GM23338 (cell line): ENCODE measurements at regions not wholly inside any gene's neighbourhood (a gene's known extent, or its start where the extent isn't known, plus 50 kb on each side); places are given as distances from the start of the nearest gene placed in this dataset.
A peak's percentile ranks its signal among the peaks of the same experiment; 100 is the strongest.

Experiments
- ATAC-seq: fragments of 200-7000 bp; cut with Tn5 transposase; 3 replicates; pipeline ENCODE4 v1.9.1; 2020
- DNase-seq: peaks from one replicate; pipeline ENCODE4 v3.0.0-alpha.2; 2015; ENCODE audit warnings: low spot score
- H2AFZ ChIP-seq: fragments of 200-600 bp; sonication (generic); 2 replicates; pipeline ENCODE4 v1.8.0; 2016; ENCODE audit warnings: antibody characterized with exemption, mild to moderate bottlenecking, moderate library complexity
- H3F3A ChIP-seq: fragments of 200-600 bp; sonication (generic); replicated peaks from 2 replicates; pipeline ENCODE4 v1.8.0; 2017; ENCODE audit warnings: antibody characterized with exemption, mixed run types, low read depth
- H3K27ac ChIP-seq: fragments of 200-600 bp; sonication (generic); 2 replicates; pipeline ENCODE4 v1.6.1; 2016; ENCODE audit warnings: low read depth
- H3K27me3 ChIP-seq: fragments of 200-600 bp; sonication (generic); 2 replicates; pipeline ENCODE4 v1.8.0; 2016; ENCODE audit warnings: mild to moderate bottlenecking, mixed run types, moderate library complexity; ENCODE audit not compliant: insufficient read depth
- H3K36me3 ChIP-seq: fragments of 200-600 bp; sonication (generic); 2 replicates; pipeline ENCODE4 v1.8.0; 2016; ENCODE audit warnings: mild to moderate bottlenecking; ENCODE audit not compliant: insufficient read depth
- H3K4me1 ChIP-seq: fragments of 200-600 bp; sonication (generic); 2 replicates; pipeline ENCODE4 v1.8.0; 2016; ENCODE audit warnings: mild to moderate bottlenecking, moderate library complexity; ENCODE audit not compliant: insufficient read depth
- H3K4me2 ChIP-seq: fragments of 200-600 bp; sonication (generic); 2 replicates; pipeline ENCODE4 v1.7.1; 2017; ENCODE audit warnings: mixed run types
- H3K4me3 ChIP-seq: fragments of 200-600 bp; sonication (generic); 2 replicates; pipeline ENCODE4 v1.6.1; 2016; ENCODE audit warnings: mixed run types
- H3K79me2 ChIP-seq: fragments of 200-600 bp; sonication (generic); replicated peaks from 2 replicates; pipeline ENCODE4 v1.8.0; 2017; ENCODE audit warnings: mild to moderate bottlenecking; ENCODE audit not compliant: insufficient read depth
- H3K9me2 ChIP-seq: fragments of 200-600 bp; sonication (generic); 2 replicates; pipeline ENCODE4 v1.8.0; 2017; ENCODE audit not compliant: insufficient read depth
- H4K20me1 ChIP-seq: fragments of 200-600 bp; sonication (generic); replicated peaks from 2 replicates; pipeline ENCODE4 v1.8.0; 2017; ENCODE audit warnings: mild to moderate bottlenecking; ENCODE audit not compliant: insufficient read depth
- H3K27ac Mint-ChIP-seq: 2 replicates; pipeline ENCODE4 v1.8.0; 2020; ENCODE audit warnings: inconsistent platforms, mild to moderate bottlenecking, moderate library complexity, mixed read lengths
- H3K27me3 Mint-ChIP-seq: 3 replicates; pipeline ENCODE4 v1.8.0; 2022; ENCODE audit warnings: low read depth, mild to moderate bottlenecking, moderate library complexity, mixed read lengths, inconsistent platforms; ENCODE audit not compliant: insufficient read depth, poor library complexity
- H3K36me3 Mint-ChIP-seq: 3 replicates; pipeline ENCODE4 v1.8.0; 2021; ENCODE audit warnings: low read depth, mild to moderate bottlenecking, inconsistent platforms, moderate library complexity, mixed read lengths
- H3K4me1 Mint-ChIP-seq: 3 replicates; pipeline ENCODE4 v1.8.0; 2020; ENCODE audit warnings: mild to moderate bottlenecking, inconsistent platforms, mixed read lengths
- H3K4me3 Mint-ChIP-seq: 3 replicates; pipeline ENCODE4 v1.8.0; 2021; ENCODE audit warnings: moderate library complexity, mild to moderate bottlenecking, inconsistent platforms, mixed read lengths
- H3K9me3 Mint-ChIP-seq: 3 replicates; pipeline ENCODE4 v1.8.0; 2020; ENCODE audit warnings: moderate library complexity, mild to moderate bottlenecking, inconsistent platforms, mixed read lengths
- CREB1 ChIP-seq: fragments of 250-450 bp; sonication (Bioruptor Pico); IDR thresholded peaks from 2 replicates; pipeline ENCODE4 v1.5.0; 2020; ENCODE audit warnings: low read depth, mild to moderate bottlenecking, moderate library complexity
- EZH2 ChIP-seq: fragments of 200-600 bp; sonication (generic); IDR thresholded peaks from one replicate; pipeline ENCODE4 v1.8.0; 2017; ENCODE audit warnings: antibody characterized with exemption, mild to moderate bottlenecking, low read depth; ENCODE audit not compliant: unreplicated experiment
- JUNB ChIP-seq: IDR thresholded peaks from one replicate; pipeline ENCODE4 v1.6.1; 2016; ENCODE audit warnings: antibody characterized with exemption; ENCODE audit not compliant: unreplicated experiment
- NANOG ChIP-seq: IDR thresholded peaks from 2 replicates; pipeline ENCODE4 v1.6.1; 2016; ENCODE audit warnings: antibody characterized with exemption, borderline replicate concordance
- POLR2AphosphoS5 ChIP-seq: IDR thresholded peaks from 2 replicates; pipeline ENCODE4 v1.6.1; 2016; ENCODE audit warnings: antibody characterized with exemption, low read depth
- STAT1 ChIP-seq: IDR thresholded peaks from one replicate; pipeline ENCODE4 v1.6.1; 2016; ENCODE audit warnings: antibody characterized with exemption; ENCODE audit not compliant: unreplicated experiment
- ZNF331 ChIP-seq: fragments of 250-450 bp; sonication (Bioruptor Pico); IDR thresholded peaks from 2 replicates; pipeline ENCODE4 v1.5.0; 2020; ENCODE audit warnings: low read depth, mild to moderate bottlenecking, moderate library complexity
- ZNF462 ChIP-seq: fragments of 250-450 bp; sonication (Bioruptor Pico); IDR thresholded peaks from 2 replicates; pipeline ENCODE4 v1.5.0; 2020; ENCODE audit warnings: mild to moderate bottlenecking, moderate library complexity
- TF ChIP-seq, protein P1 (sequence below): IDR thresholded peaks from 2 replicates; pipeline ENCODE4 v1.6.1; 2016; ENCODE audit warnings: antibody characterized with exemption
- TF ChIP-seq, protein P2 (sequence below), 2 experiments: fragments of 200-600 bp in 1 of 2; sonication (generic) in 1 of 2; conservative IDR thresholded peaks; 2 replicates each; pipeline versions ENCODE4 v1.5.1 to v1.6.1; 2016 to 2017; ENCODE audit warnings: antibody characterized with exemption in 2 of 2, low read depth in 2 of 2, mild to moderate bottlenecking in 2 of 2, moderate library complexity in 1 of 2

- TF ChIP-seq, protein P1, sequence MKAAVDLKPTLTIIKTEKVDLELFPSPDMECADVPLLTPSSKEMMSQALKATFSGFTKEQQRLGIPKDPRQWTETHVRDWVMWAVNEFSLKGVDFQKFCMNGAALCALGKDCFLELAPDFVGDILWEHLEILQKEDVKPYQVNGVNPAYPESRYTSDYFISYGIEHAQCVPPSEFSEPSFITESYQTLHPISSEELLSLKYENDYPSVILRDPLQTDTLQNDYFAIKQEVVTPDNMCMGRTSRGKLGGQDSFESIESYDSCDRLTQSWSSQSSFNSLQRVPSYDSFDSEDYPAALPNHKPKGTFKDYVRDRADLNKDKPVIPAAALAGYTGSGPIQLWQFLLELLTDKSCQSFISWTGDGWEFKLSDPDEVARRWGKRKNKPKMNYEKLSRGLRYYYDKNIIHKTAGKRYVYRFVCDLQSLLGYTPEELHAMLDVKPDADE, result no peak
- TF ChIP-seq JUNB (no peak), EZH2 (no peak), STAT1 (no peak), ZNF331 (CRISPR knock-in tag) (no peak)
These were observed 272.0 kb downstream of the KLF13 start (continued) for GRCh38 chr15:31598620-31599019.

GRCh38 chr15:31605467-31605931, 278.9 kb downstream of the KLF13 start:
- Histone ChIP-seq H3K27me3 (no peaks in the 10 kb centered on the region), H3K36me3 (no peaks in the 10 kb centered on the region), H4K20me1 (no peaks in the 10 kb centered on the region), H3K4me1 (no peaks in the 10 kb centered on the region), H3K9me2 (no peaks in the 10 kb centered on the region), H3F3A (no peaks in the 10 kb centered on the region), H2AFZ (no peak overlapping the region), H3K79me2 (no peaks in the 10 kb centered on the region), H3K4me3 (no peak overlapping the region), H3K27ac (no peak overlapping the region), H3K4me2 (no peak overlapping the region)
- peaks cover 8% of the 10 kb centered on the region; the same call in 2 of the 3 replicates for H3K9me3 Mint-ChIP-seq
- H3K27me3 Mint-ChIP-seq, result peaks cover 4% of the 10 kb centered on the region
- TF ChIP-seq, protein P2, sequence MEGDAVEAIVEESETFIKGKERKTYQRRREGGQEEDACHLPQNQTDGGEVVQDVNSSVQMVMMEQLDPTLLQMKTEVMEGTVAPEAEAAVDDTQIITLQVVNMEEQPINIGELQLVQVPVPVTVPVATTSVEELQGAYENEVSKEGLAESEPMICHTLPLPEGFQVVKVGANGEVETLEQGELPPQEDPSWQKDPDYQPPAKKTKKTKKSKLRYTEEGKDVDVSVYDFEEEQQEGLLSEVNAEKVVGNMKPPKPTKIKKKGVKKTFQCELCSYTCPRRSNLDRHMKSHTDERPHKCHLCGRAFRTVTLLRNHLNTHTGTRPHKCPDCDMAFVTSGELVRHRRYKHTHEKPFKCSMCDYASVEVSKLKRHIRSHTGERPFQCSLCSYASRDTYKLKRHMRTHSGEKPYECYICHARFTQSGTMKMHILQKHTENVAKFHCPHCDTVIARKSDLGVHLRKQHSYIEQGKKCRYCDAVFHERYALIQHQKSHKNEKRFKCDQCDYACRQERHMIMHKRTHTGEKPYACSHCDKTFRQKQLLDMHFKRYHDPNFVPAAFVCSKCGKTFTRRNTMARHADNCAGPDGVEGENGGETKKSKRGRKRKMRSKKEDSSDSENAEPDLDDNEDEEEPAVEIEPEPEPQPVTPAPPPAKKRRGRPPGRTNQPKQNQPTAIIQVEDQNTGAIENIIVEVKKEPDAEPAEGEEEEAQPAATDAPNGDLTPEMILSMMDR (conservative IDR thresholded peaks at IDR 0.05; ENCODE audit: low read depth in 2 of 2), result peak; percentile 67 to 71
- TF ChIP-seq JUNB, result no peak
- TF ChIP-seq NANOG, result no peak
- no peak overlapping the region for H3K27ac Mint-ChIP-seq
- H3K36me3 Mint-ChIP-seq, result no peaks in the 10 kb centered on the region
- peak; percentile 71 for DNase-seq
- H3K4me1 Mint-ChIP-seq, result peaks cover 11% of the 10 kb centered on the region; the same call in 2 of the 3 replicates
- no peak overlapping the region for H3K4me3 Mint-ChIP-seq
- peak; percentile 91 for ATAC-seq

GRCh38 chr15:31606194-31606669, 279.6 kb downstream of the KLF13 start:
- no peak overlapping the region for H3K27ac Mint-ChIP-seq
- DNase-seq (no peak), ATAC-seq (no peak)
- no peaks in the 10 kb centered on the region for H4K20me1 ChIP-seq
- H3K4me3 ChIP-seq, result no peak overlapping the region
- no peak overlapping the region for H3K27ac ChIP-seq
- no peaks in the 10 kb centered on the region for H3K36me3 ChIP-seq
- H3F3A ChIP-seq, result no peaks in the 10 kb centered on the region
- H3K27me3 ChIP-seq, result no peaks in the 10 kb centered on the region
- no peaks in the 10 kb centered on the region for H3K36me3 Mint-ChIP-seq
- H3K27me3 Mint-ChIP-seq, result peaks cover 4% of the 10 kb centered on the region
- H3K4me1 ChIP-seq, result no peaks in the 10 kb centered on the region
- no peaks in the 10 kb centered on the region for H3K9me2 ChIP-seq
- no peaks in the 10 kb centered on the region for H3K79me2 ChIP-seq
- H2AFZ ChIP-seq, result no peak overlapping the region
- H3K9me3 Mint-ChIP-seq, result peaks cover 8% of the 10 kb centered on the region; the same call in 2 of the 3 replicates
- no peak overlapping the region for H3K4me3 Mint-ChIP-seq
- no peak overlapping the region for H3K4me2 ChIP-seq
- peaks cover 11% of the 10 kb centered on the region; the same call in 2 of the 3 replicates for H3K4me1 Mint-ChIP-seq
- TF ChIP-seq CREB1 (no peak), POLR2AphosphoS5 (no peak), STAT1 (no peak), ZNF462 (CRISPR knock-in tag) (no peak)
- TF ChIP-seq, protein P1, result no peak
